ENCODE measurements at regions not wholly inside any gene's neighbourhood (a gene's known extent, or its start where the extent isn't known, plus 50 kb on each side); places are given as distances from the start of the nearest gene placed in this dataset.

- no peak for ATAC-seq (replicated peaks; ENCODE audit: extremely low read depth, poor library complexity, severe bottlenecking)
- no peaks in the 10 kb centered on the region for H3K9me3 Mint-ChIP-seq
- no peak for DNase-seq (ENCODE audit: low spot score in 2 of 2)
- H3K4me3 Mint-ChIP-seq = no peak overlapping the region
- no peaks in the 10 kb centered on the region for H3K27me3 Mint-ChIP-seq
- H3K4me1 Mint-ChIP-seq = peaks cover 46% of the 10 kb centered on the region
- no peak overlapping the region for H3K27ac Mint-ChIP-seq (ENCODE audit: low read depth)
- peaks cover 12% of the 10 kb centered on the region for H3K36me3 Mint-ChIP-seq (ENCODE audit: insufficient read depth)
Observed at GRCh38 chr9:7975336-7975735, 175.8 kb upstream of the DMAC1 start.

GRCh38 chr9:7974335-7974960 lies 174.9 kb upstream of the DMAC1 start:
- peak overlapping the region; percentile 45 for H3K4me3 Mint-ChIP-seq
- H3K27me3 Mint-ChIP-seq = no peaks in the 10 kb centered on the region
- H3K36me3 Mint-ChIP-seq (ENCODE audit: insufficient read depth) = peaks cover 9% of the 10 kb centered on the region
- H3K4me1 Mint-ChIP-seq = peaks cover 46% of the 10 kb centered on the region
- H3K9me3 Mint-ChIP-seq = no peaks in the 10 kb centered on the region
- ATAC-seq (replicated peaks; ENCODE audit: extremely low read depth, poor library complexity, severe bottlenecking) (no peak), DNase-seq (ENCODE audit: low spot score in 2 of 2) (no peak)
- H3K27ac Mint-ChIP-seq (ENCODE audit: low read depth) = no peak overlapping the region

- H3K36me3 Mint-ChIP-seq (ENCODE audit: insufficient read depth) = peaks cover 6% of the 10 kb centered on the region
Observed at GRCh38 chr9:7973123-7973522, 173.5 kb upstream of the DMAC1 start.

GRCh38 chr9:7970681-7971330 lies 171.2 kb upstream of the DMAC1 start:
- Mint-ChIP-seq H3K9me3 (no peaks in the 10 kb centered on the region), H3K4me1 (peaks cover 18% of the 10 kb centered on the region), H3K27ac (ENCODE audit: low read depth) (no peak overlapping the region), H3K36me3 (ENCODE audit: insufficient read depth) (no peaks in the 10 kb centered on the region), H3K4me3 (no peak overlapping the region), H3K27me3 (peaks cover 9% of the 10 kb centered on the region)
- DNase-seq (ENCODE audit: low spot score in 2 of 2) = no peak
- ATAC-seq (replicated peaks; ENCODE audit: extremely low read depth, poor library complexity, severe bottlenecking) = no peak

More at GRCh38 chr9:7973123-7973522, 173.5 kb upstream of the DMAC1 start:
- no peak overlapping the region for H3K27ac Mint-ChIP-seq (ENCODE audit: low read depth)
- no peaks in the 10 kb centered on the region for H3K27me3 Mint-ChIP-seq
- no peak overlapping the region for H3K4me3 Mint-ChIP-seq
- peaks cover 38% of the 10 kb centered on the region for H3K4me1 Mint-ChIP-seq
- DNase-seq (ENCODE audit: low spot score in 2 of 2) = no peak
- ATAC-seq (replicated peaks; ENCODE audit: extremely low read depth, poor library complexity, severe bottlenecking) = no peak
- no peaks in the 10 kb centered on the region for H3K9me3 Mint-ChIP-seq

- DNase-seq (ENCODE audit: low spot score in 2 of 2) = no peak
- H3K27ac Mint-ChIP-seq (ENCODE audit: low read depth) = no peak overlapping the region
Observed at GRCh38 chr9:7968687-7969086, 169.1 kb upstream of the DMAC1 start.

GRCh38 chr9:7967851-7968250 lies 168.3 kb upstream of the DMAC1 start:
- H3K27ac Mint-ChIP-seq (ENCODE audit: low read depth) = no peak overlapping the region

More at GRCh38 chr9:7968687-7969086, 169.1 kb upstream of the DMAC1 start:
- no peak for ATAC-seq (replicated peaks; ENCODE audit: extremely low read depth, poor library complexity, severe bottlenecking)
- peaks cover 2% of the 10 kb centered on the region for H3K4me1 Mint-ChIP-seq
- no peak overlapping the region for H3K4me3 Mint-ChIP-seq
- no peaks in the 10 kb centered on the region for H3K9me3 Mint-ChIP-seq
- peaks cover 24% of the 10 kb centered on the region for H3K27me3 Mint-ChIP-seq
- H3K36me3 Mint-ChIP-seq (ENCODE audit: insufficient read depth) = no peaks in the 10 kb centered on the region

GRCh38 chr9:7967093-7967827 lies 167.7 kb upstream of the DMAC1 start:
- H3K9me3 Mint-ChIP-seq = no peaks in the 10 kb centered on the region
- peaks cover 30% of the 10 kb centered on the region for H3K27me3 Mint-ChIP-seq
- ATAC-seq (replicated peaks; ENCODE audit: extremely low read depth, poor library complexity, severe bottlenecking) (peak; percentile 72), DNase-seq (ENCODE audit: low spot score in 2 of 2) (no peak)
- no peak overlapping the region for H3K4me3 Mint-ChIP-seq
- H3K4me1 Mint-ChIP-seq = no peaks in the 10 kb centered on the region
- H3K36me3 Mint-ChIP-seq (ENCODE audit: insufficient read depth) = no peaks in the 10 kb centered on the region
- H3K27ac Mint-ChIP-seq (ENCODE audit: low read depth) = no peak overlapping the region

More at GRCh38 chr9:7967851-7968250, 168.3 kb upstream of the DMAC1 start:
- Mint-ChIP-seq H3K9me3 (no peaks in the 10 kb centered on the region), H3K27me3 (peaks cover 30% of the 10 kb centered on the region), H3K36me3 (ENCODE audit: insufficient read depth) (no peaks in the 10 kb centered on the region), H3K4me3 (no peak overlapping the region), H3K4me1 (no peaks in the 10 kb centered on the region)
- ATAC-seq (replicated peaks; ENCODE audit: extremely low read depth, poor library complexity, severe bottlenecking) (no peak), DNase-seq (ENCODE audit: low spot score in 2 of 2) (no peak)

GRCh38 chr9:7965063-7965462 lies 165.5 kb upstream of the DMAC1 start:
- H3K27ac Mint-ChIP-seq (ENCODE audit: low read depth) = no peak overlapping the region
- no peaks in the 10 kb centered on the region for H3K36me3 Mint-ChIP-seq (ENCODE audit: insufficient read depth)
- no peak for ATAC-seq (replicated peaks; ENCODE audit: extremely low read depth, poor library complexity, severe bottlenecking)
- no peaks in the 10 kb centered on the region for H3K4me1 Mint-ChIP-seq
- peaks cover 30% of the 10 kb centered on the region for H3K27me3 Mint-ChIP-seq
- no peaks in the 10 kb centered on the region for H3K9me3 Mint-ChIP-seq
- H3K4me3 Mint-ChIP-seq = no peak overlapping the region
- DNase-seq (ENCODE audit: low spot score in 2 of 2) = no peak

GRCh38 chr9:7963026-7963425 lies 163.4 kb upstream of the DMAC1 start:
- ATAC-seq (replicated peaks; ENCODE audit: extremely low read depth, poor library complexity, severe bottlenecking) = no peak
- Mint-ChIP-seq H3K27me3 (peaks cover 30% of the 10 kb centered on the region), H3K4me3 (no peak overlapping the region), H3K36me3 (ENCODE audit: insufficient read depth) (no peaks in the 10 kb centered on the region), H3K4me1 (peaks cover 2% of the 10 kb centered on the region), H3K9me3 (no peaks in the 10 kb centered on the region), H3K27ac (ENCODE audit: low read depth) (no peak overlapping the region)
- no peak for DNase-seq (ENCODE audit: low spot score in 2 of 2)

- H3K4me1 Mint-ChIP-seq = peaks cover 6% of the 10 kb centered on the region
- no peak for ATAC-seq (replicated peaks; ENCODE audit: extremely low read depth, poor library complexity, severe bottlenecking)
- H3K27me3 Mint-ChIP-seq = peaks cover 24% of the 10 kb centered on the region
- DNase-seq (ENCODE audit: low spot score in 2 of 2) = no peak
- H3K36me3 Mint-ChIP-seq (ENCODE audit: insufficient read depth) = no peaks in the 10 kb centered on the region
- H3K4me3 Mint-ChIP-seq = no peak overlapping the region
- H3K27ac Mint-ChIP-seq (ENCODE audit: low read depth) = no peak overlapping the region
- no peaks in the 10 kb centered on the region for H3K9me3 Mint-ChIP-seq
Observed at GRCh38 chr9:7961076-7961475, 161.5 kb upstream of the DMAC1 start.

GRCh38 chr9:7960320-7961050 lies 160.9 kb upstream of the DMAC1 start:
- no peak overlapping the region for H3K4me3 Mint-ChIP-seq
- no peaks in the 10 kb centered on the region for H3K36me3 Mint-ChIP-seq (ENCODE audit: insufficient read depth)
- H3K27ac Mint-ChIP-seq (ENCODE audit: low read depth) = no peak overlapping the region

GRCh38 chr9:7957803-7958202 lies 158.2 kb upstream of the DMAC1 start:
- Mint-ChIP-seq H3K27me3 (no peaks in the 10 kb centered on the region), H3K4me3 (no peak overlapping the region), H3K9me3 (no peaks in the 10 kb centered on the region), H3K4me1 (peaks cover 6% of the 10 kb centered on the region), H3K27ac (ENCODE audit: low read depth) (no peak overlapping the region), H3K36me3 (ENCODE audit: insufficient read depth) (no peaks in the 10 kb centered on the region)
- no peak for ATAC-seq (replicated peaks; ENCODE audit: extremely low read depth, poor library complexity, severe bottlenecking)
- no peak for DNase-seq (ENCODE audit: low spot score in 2 of 2)

More at GRCh38 chr9:7960320-7961050, 160.9 kb upstream of the DMAC1 start:
- Mint-ChIP-seq H3K27me3 (peaks cover 18% of the 10 kb centered on the region), H3K9me3 (no peaks in the 10 kb centered on the region), H3K4me1 (peaks cover 6% of the 10 kb centered on the region)
- DNase-seq (ENCODE audit: low spot score in 2 of 2) (no peak), ATAC-seq (replicated peaks; ENCODE audit: extremely low read depth, poor library complexity, severe bottlenecking) (no peak)

All from central memory CD8-positive, alpha-beta T cell (primary cell).